ENCODE measurements at regions not wholly inside any gene's neighbourhood (a gene's known extent, or its start where the extent isn't known, plus 50 kb on each side); places are given as distances from the start of the nearest gene placed in this dataset.
"Not testable (repeated sequence)": the region's sequence is repeated elsewhere in the genome, so short reads cannot be mapped to it uniquely, and the experiment has no call there.

- DNase-seq (ENCODE audit: low read depth), result no peak
Observed at GRCh38 chr2:17460371-17461086, 57.7 kb downstream of the RAD51AP2 start.

GRCh38 chr2:17455343-17455742 is 62.9 kb downstream of the RAD51AP2 start:
- DNase-seq (ENCODE audit: low read depth), result no peak

GRCh38 chr2:17446191-17446590 is 72.0 kb downstream of the RAD51AP2 start:
- not testable (repeated sequence) for DNase-seq (ENCODE audit: low read depth)

- no peak for DNase-seq (ENCODE audit: low read depth)
Observed at GRCh38 chr2:17445744-17446143, 72.5 kb downstream of the RAD51AP2 start.

- DNase-seq (ENCODE audit: low read depth), result no peak
Observed at GRCh38 chr2:17442334-17442733, 75.9 kb downstream of the RAD51AP2 start.

GRCh38 chr2:17441790-17442189 is 76.5 kb downstream of the RAD51AP2 start:
- no peak for DNase-seq (ENCODE audit: low read depth)

- DNase-seq (ENCODE audit: low read depth), result no peak
Observed at GRCh38 chr2:17441055-17441771, 77.0 kb downstream of the RAD51AP2 start.

GRCh38 chr2:17430326-17430725 is 87.9 kb downstream of the RAD51AP2 start:
- no peak for DNase-seq (ENCODE audit: low read depth)

GRCh38 chr2:17429130-17429529 is 89.1 kb downstream of the RAD51AP2 start:
- no peak for DNase-seq (ENCODE audit: low read depth)

- no peak for DNase-seq (ENCODE audit: low read depth)
Observed at GRCh38 chr2:17427401-17427800, 90.8 kb downstream of the RAD51AP2 start.

- no peak for DNase-seq (ENCODE audit: low read depth)
Observed at GRCh38 chr2:17426743-17427142, 91.5 kb downstream of the RAD51AP2 start.

- DNase-seq (ENCODE audit: low read depth), result no peak
Observed at GRCh38 chr2:17422061-17422460, 96.2 kb downstream of the RAD51AP2 start.

- no peak for DNase-seq (ENCODE audit: low read depth)
Observed at GRCh38 chr2:17416884-17417391, 101.3 kb downstream of the RAD51AP2 start.

GRCh38 chr2:17413036-17413435 is 105.2 kb downstream of the RAD51AP2 start:
- DNase-seq (ENCODE audit: low read depth), result no peak

- no peak for DNase-seq (ENCODE audit: low read depth)
Observed at GRCh38 chr2:17401096-17401495, 117.1 kb downstream of the RAD51AP2 start.

- DNase-seq (ENCODE audit: low read depth), result no peak
Observed at GRCh38 chr2:17398770-17399169, 119.5 kb downstream of the RAD51AP2 start.

GRCh38 chr2:17388798-17389197 is 129.4 kb downstream of the RAD51AP2 start:
- no peak for DNase-seq (ENCODE audit: low read depth)

GRCh38 chr2:17387591-17387990 is 130.6 kb downstream of the RAD51AP2 start:
- DNase-seq (ENCODE audit: low read depth), result no peak

GRCh38 chr2:17386771-17387170 is 131.5 kb downstream of the RAD51AP2 start:
- DNase-seq (ENCODE audit: low read depth), result no peak

- no peak for DNase-seq (ENCODE audit: low read depth)
Observed at GRCh38 chr2:17380003-17380402, 138.2 kb downstream of the RAD51AP2 start.

- no peak for DNase-seq (ENCODE audit: low read depth)
Observed at GRCh38 chr2:17375262-17375661, 143.0 kb downstream of the RAD51AP2 start.

- DNase-seq (ENCODE audit: low read depth), result no peak
Observed at GRCh38 chr2:17373741-17374140, 144.5 kb downstream of the RAD51AP2 start.

- no peak for DNase-seq (ENCODE audit: low read depth)
Observed at GRCh38 chr2:17373041-17373440, 145.2 kb downstream of the RAD51AP2 start.
